Activated T-helper 2 cell treated with anti-CD3 and anti-CD28 coated beads, Interferon-gamma antibody, Interleukin-2, Interleukin-4, amounts not matched to agents 10 μg/mL and 5 μg/mL and 100 μg/mL, durations not matched to agents 14 hours and 24 hours and 36 hours (primary cell): ENCODE measurements at regions not wholly inside any gene's neighbourhood (a gene's known extent, or its start where the extent isn't known, plus 50 kb on each side); places are given as distances from the start of the nearest gene placed in this dataset.

Source experiments
- DNase-seq: peaks from one replicate; pipeline ENCODE4 v3.0.0; 2021; ENCODE audit warnings: low spot score
- H3K27ac Mint-ChIP-seq: one replicate; pipeline ENCODE4 v1.8.0; 2021; ENCODE audit warnings: mixed read lengths
- H3K27me3 Mint-ChIP-seq: one replicate; pipeline ENCODE4 v1.8.0; 2021; ENCODE audit warnings: low read depth, mixed read lengths
- H3K36me3 Mint-ChIP-seq: one replicate; pipeline ENCODE4 v1.8.0; 2021; ENCODE audit warnings: low read depth, mixed read lengths
- H3K4me1 Mint-ChIP-seq: one replicate; pipeline ENCODE4 v1.8.0; 2021; ENCODE audit warnings: low read depth, mixed read lengths
- H3K4me3 Mint-ChIP-seq: one replicate; pipeline ENCODE4 v1.8.0; 2021; ENCODE audit warnings: low read depth, mild to moderate bottlenecking, moderate library complexity, mixed read lengths
- H3K9me3 Mint-ChIP-seq: one replicate; pipeline ENCODE4 v1.8.0; 2021; ENCODE audit warnings: mixed read lengths
- intact Hi-C: fragments of 100-400 bp; cut with micrococcal nuclease; formaldehyde crosslinking; loops from one replicate; pipeline ENCODE4 v1.15.1; 2023

- Mint-ChIP-seq H3K4me3 (no peak overlapping the region), H3K27ac (no peak overlapping the region), H3K4me1 (peaks cover 3% of the 10 kb centered on the region), H3K27me3 (no peaks in the 10 kb centered on the region), H3K36me3 (no peaks in the 10 kb centered on the region), H3K9me3 (peaks cover 3% of the 10 kb centered on the region)
- intact Hi-C loops, result no loop called here
- DNase-seq, result no peak
Measured at GRCh38 chrX:13433298-13433605, 113.4 kb upstream of the ATXN3L start.

- Mint-ChIP-seq H3K9me3 (peaks cover 3% of the 10 kb centered on the region), H3K4me1 (peaks cover 6% of the 10 kb centered on the region), H3K27me3 (no peaks in the 10 kb centered on the region), H3K27ac (no peak overlapping the region), H3K4me3 (no peak overlapping the region), H3K36me3 (no peaks in the 10 kb centered on the region)
- DNase-seq, result no peak
- intact Hi-C loops, result no loop called here
Measured at GRCh38 chrX:13432414-13433297, 112.8 kb upstream of the ATXN3L start.

- Mint-ChIP-seq H3K27me3 (no peaks in the 10 kb centered on the region), H3K9me3 (no peaks in the 10 kb centered on the region), H3K4me1 (peaks cover 7% of the 10 kb centered on the region), H3K4me3 (no peak overlapping the region), H3K27ac (no peak overlapping the region), H3K36me3 (no peaks in the 10 kb centered on the region)
- intact Hi-C loops, result no loop called here
- DNase-seq, result no peak
Measured at GRCh38 chrX:13430136-13430827, 110.4 kb upstream of the ATXN3L start.

- Mint-ChIP-seq H3K36me3 (no peaks in the 10 kb centered on the region), H3K4me3 (no peak overlapping the region), H3K27me3 (no peaks in the 10 kb centered on the region), H3K27ac (no peak overlapping the region), H3K9me3 (no peaks in the 10 kb centered on the region), H3K4me1 (peaks cover 7% of the 10 kb centered on the region)
- DNase-seq, result no peak
- intact Hi-C loops, result no loop called here
Measured at GRCh38 chrX:13428053-13428786, 108.4 kb upstream of the ATXN3L start.

- Mint-ChIP-seq H3K4me1 (peaks cover 7% of the 10 kb centered on the region), H3K36me3 (no peaks in the 10 kb centered on the region), H3K27me3 (no peaks in the 10 kb centered on the region), H3K27ac (no peak overlapping the region), H3K4me3 (no peak overlapping the region), H3K9me3 (no peaks in the 10 kb centered on the region)
- intact Hi-C loops, result no loop called here
- no peak for DNase-seq
Measured at GRCh38 chrX:13427441-13428052, 107.7 kb upstream of the ATXN3L start.

- Mint-ChIP-seq H3K4me1 (peaks cover 9% of the 10 kb centered on the region), H3K4me3 (no peak overlapping the region), H3K36me3 (no peaks in the 10 kb centered on the region), H3K9me3 (no peaks in the 10 kb centered on the region), H3K27me3 (no peaks in the 10 kb centered on the region), H3K27ac (no peak overlapping the region)
- intact Hi-C loops, result no loop called here
- no peak for DNase-seq
Measured at GRCh38 chrX:13420545-13421183, 100.8 kb upstream of the ATXN3L start.

- no peaks in the 10 kb centered on the region for H3K36me3 Mint-ChIP-seq
- H3K27ac Mint-ChIP-seq, result no peak overlapping the region
- H3K4me1 Mint-ChIP-seq, result peaks cover 9% of the 10 kb centered on the region
- H3K9me3 Mint-ChIP-seq, result no peaks in the 10 kb centered on the region
- no peak overlapping the region for H3K4me3 Mint-ChIP-seq
- intact Hi-C loops, result no loop called here
- no peak for DNase-seq
- no peaks in the 10 kb centered on the region for H3K27me3 Mint-ChIP-seq
Measured at GRCh38 chrX:13419918-13420317, 100.1 kb upstream of the ATXN3L start.

- H3K36me3 Mint-ChIP-seq, result no peaks in the 10 kb centered on the region
- no peak for DNase-seq
- no peak overlapping the region for H3K4me3 Mint-ChIP-seq
- intact Hi-C loops, result no loop called here
- peaks cover 9% of the 10 kb centered on the region for H3K4me1 Mint-ChIP-seq
- no peaks in the 10 kb centered on the region for H3K27me3 Mint-ChIP-seq
- H3K9me3 Mint-ChIP-seq, result no peaks in the 10 kb centered on the region
- H3K27ac Mint-ChIP-seq, result no peak overlapping the region
Measured at GRCh38 chrX:13419276-13419675, 99.4 kb upstream of the ATXN3L start.

- intact Hi-C loops, result no loop called here
- Mint-ChIP-seq H3K27me3 (no peaks in the 10 kb centered on the region), H3K36me3 (no peaks in the 10 kb centered on the region), H3K9me3 (no peaks in the 10 kb centered on the region), H3K4me1 (peaks cover 9% of the 10 kb centered on the region), H3K27ac (no peak overlapping the region), H3K4me3 (no peak overlapping the region)
- DNase-seq, result no peak
Measured at GRCh38 chrX:13418126-13419097, 98.6 kb upstream of the ATXN3L start.

- H3K4me3 Mint-ChIP-seq, result no peak overlapping the region
- no peaks in the 10 kb centered on the region for H3K9me3 Mint-ChIP-seq
- no peaks in the 10 kb centered on the region for H3K27me3 Mint-ChIP-seq
- intact Hi-C loops, result no loop called here
- H3K4me1 Mint-ChIP-seq, result peaks cover 10% of the 10 kb centered on the region
- no peak for DNase-seq
- no peak overlapping the region for H3K27ac Mint-ChIP-seq
- H3K36me3 Mint-ChIP-seq, result no peaks in the 10 kb centered on the region
Measured at GRCh38 chrX:13415509-13415908, 95.7 kb upstream of the ATXN3L start.

- H3K27me3 Mint-ChIP-seq, result no peaks in the 10 kb centered on the region
- DNase-seq, result no peak
- no peak overlapping the region for H3K27ac Mint-ChIP-seq
- H3K4me1 Mint-ChIP-seq, result peaks cover 10% of the 10 kb centered on the region
- H3K9me3 Mint-ChIP-seq, result no peaks in the 10 kb centered on the region
- H3K36me3 Mint-ChIP-seq, result no peaks in the 10 kb centered on the region
- H3K4me3 Mint-ChIP-seq, result no peak overlapping the region
- intact Hi-C loops, result no loop called here
Measured at GRCh38 chrX:13414006-13414647, 94.3 kb upstream of the ATXN3L start.
